ENCODE measurements at regions not wholly inside any gene's neighbourhood (a gene's known extent, or its start where the extent isn't known, plus 50 kb on each side); places are given as distances from the start of the nearest gene placed in this dataset.

DNA sequence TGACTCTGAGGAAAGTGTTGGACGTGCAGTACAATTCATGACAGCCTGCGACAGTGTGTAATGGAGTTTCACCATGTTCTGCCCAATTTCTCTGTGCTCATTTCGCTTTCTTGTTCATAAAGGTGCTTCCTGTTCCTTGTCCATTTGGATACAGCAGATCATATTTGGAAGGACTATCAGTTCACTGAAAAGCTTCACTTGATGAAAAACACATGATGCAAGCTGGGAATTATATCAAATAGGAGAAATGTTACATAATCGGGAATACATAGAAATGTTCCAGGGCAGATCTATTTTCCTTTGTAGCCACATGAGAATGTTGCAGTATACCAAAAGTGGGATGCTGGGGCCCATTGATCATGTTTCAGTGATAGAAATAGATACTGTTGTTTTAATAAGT lies 266.3 kb upstream of the SLC14A2 start:
- TF ChIP-seq CTCF (IDR thresholded peaks at IDR 0.05) (no peak), ZFX (IDR thresholded peaks at IDR 0.05; ENCODE audit: borderline replicate concordance) (no peak)

Measured in 22Rv1 (cell line).